OCI-LY1 (cell line): ENCODE measurements at regions not wholly inside any gene's neighbourhood (a gene's known extent, or its start where the extent isn't known, plus 50 kb on each side); places are given as distances from the start of the nearest gene placed in this dataset.

ENCODE experiments used
- EZH2 ChIP-seq: fragments of 200-600 bp; sonication (generic), shearing (Covaris generic); IDR thresholded peaks from 2 replicates; pipeline ENCODE4 v1.8.0; 2017; ENCODE audit warnings: borderline replicate concordance, mixed run types, mild to moderate bottlenecking, antibody characterized with exemption, low read length, moderate library complexity, mixed read lengths
- TF ChIP-seq, protein P1 (sequence below): fragments of 200-600 bp; sonication (generic), shearing (Covaris generic); IDR thresholded peaks from 2 replicates; pipeline ENCODE4 v1.5.1; 2017; ENCODE audit warnings: mild to moderate bottlenecking, antibody characterized with exemption, low read length, moderate library complexity, mixed read lengths

- TF ChIP-seq, protein P1, sequence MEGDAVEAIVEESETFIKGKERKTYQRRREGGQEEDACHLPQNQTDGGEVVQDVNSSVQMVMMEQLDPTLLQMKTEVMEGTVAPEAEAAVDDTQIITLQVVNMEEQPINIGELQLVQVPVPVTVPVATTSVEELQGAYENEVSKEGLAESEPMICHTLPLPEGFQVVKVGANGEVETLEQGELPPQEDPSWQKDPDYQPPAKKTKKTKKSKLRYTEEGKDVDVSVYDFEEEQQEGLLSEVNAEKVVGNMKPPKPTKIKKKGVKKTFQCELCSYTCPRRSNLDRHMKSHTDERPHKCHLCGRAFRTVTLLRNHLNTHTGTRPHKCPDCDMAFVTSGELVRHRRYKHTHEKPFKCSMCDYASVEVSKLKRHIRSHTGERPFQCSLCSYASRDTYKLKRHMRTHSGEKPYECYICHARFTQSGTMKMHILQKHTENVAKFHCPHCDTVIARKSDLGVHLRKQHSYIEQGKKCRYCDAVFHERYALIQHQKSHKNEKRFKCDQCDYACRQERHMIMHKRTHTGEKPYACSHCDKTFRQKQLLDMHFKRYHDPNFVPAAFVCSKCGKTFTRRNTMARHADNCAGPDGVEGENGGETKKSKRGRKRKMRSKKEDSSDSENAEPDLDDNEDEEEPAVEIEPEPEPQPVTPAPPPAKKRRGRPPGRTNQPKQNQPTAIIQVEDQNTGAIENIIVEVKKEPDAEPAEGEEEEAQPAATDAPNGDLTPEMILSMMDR: no peak
- no peak for TF ChIP-seq EZH2
These were observed 170.1 kb downstream of the TMEM26 start for GRCh38 chr10:61283066-61283465.
